ENCODE measurements at regions not wholly inside any gene's neighbourhood (a gene's known extent, or its start where the extent isn't known, plus 50 kb on each side); places are given as distances from the start of the nearest gene placed in this dataset.
"Not testable (repeated sequence)": the region's sequence is repeated elsewhere in the genome, so short reads cannot be mapped to it uniquely, and the experiment has no call there.

DNA sequence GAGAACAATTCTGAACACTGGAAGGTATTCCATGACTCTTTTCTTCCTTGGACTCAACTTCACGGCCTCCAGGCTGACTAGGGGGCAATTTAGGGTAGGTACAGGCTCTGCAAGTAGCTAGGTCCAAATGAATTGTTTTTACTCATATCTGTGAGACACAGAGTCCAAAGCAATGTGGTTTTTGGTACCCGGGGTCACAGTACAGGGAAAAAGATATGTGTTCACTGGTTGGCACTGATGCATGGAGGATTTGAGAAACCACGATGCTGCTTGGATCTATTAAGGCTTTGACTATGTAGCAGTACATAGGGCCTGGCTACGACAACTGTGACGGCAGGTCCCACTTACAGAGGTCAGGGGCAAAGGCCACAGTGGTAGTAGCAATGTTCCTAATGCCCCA, 200.6 kb downstream of the DUSP10 start:
- DNase-seq, result no peak

DNA sequence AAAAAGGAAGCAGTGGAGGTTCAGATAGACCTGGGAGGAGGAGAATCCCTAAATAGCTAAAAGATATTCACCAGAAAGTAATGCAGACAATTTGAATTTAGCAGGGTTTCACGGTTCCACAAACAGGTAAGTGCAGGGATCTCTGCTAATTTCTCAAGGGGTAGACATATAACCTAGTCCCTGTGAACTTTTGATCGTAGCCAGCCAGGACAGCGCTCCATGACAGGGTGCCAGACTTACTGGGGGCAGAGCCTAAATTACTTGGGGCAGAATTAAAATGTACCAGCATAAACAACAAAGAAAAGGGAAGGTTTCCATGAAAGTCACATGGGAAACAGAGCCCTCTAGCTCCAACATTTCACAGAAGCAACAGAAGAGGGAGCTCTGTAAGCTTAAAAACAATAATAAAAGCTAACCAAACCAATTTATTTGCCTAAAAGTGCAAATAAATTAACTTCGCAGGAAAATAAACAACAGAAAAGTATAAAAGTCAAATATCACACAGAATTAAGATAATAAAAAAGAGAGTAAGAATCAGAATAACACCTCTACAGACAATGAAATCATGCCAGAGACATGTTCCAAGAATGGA, 198.3 kb downstream of the DUSP10 start:
- DNase-seq, result peak; percentile 50

DNA sequence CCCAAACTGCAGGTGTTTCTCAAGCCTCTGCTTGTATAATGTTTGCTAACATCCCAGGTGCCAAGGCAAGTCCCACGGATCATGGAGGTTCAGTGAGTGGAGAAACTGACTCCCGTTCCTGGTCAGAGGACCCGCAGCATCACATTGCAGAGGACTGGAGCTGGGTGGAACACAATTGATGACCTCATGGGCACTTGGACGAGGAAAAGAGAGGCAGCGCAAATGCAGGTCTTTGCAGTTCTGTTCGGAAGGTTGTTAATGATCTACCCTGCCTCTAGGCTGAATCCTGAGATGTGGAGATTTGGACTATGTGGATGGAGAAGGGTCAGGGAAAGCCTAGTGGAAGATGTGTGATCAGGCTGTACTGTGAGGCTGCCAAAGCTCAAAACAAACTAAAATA, 192.9 kb downstream of the DUSP10 start:
- DNase-seq, result no peak

DNA sequence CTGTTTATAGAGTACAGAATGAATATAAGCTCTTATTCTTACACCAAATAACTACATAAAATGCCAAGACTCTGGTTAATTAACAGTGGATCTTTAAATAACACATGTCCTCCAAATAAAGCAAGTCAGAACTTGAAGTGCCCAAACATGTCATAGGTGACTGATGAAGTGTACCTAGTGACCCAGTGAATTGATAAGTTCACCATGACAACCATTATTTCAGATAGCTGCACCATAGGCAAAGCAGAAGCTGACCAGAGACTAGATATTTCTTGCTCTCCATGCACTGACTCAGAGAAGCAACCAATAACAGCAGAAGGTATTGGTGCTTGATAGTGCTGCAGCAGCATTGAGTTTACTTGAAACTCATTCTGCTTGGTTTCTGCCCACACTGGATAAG, 192.1 kb downstream of the DUSP10 start:
- DNase-seq, result no peak

DNA sequence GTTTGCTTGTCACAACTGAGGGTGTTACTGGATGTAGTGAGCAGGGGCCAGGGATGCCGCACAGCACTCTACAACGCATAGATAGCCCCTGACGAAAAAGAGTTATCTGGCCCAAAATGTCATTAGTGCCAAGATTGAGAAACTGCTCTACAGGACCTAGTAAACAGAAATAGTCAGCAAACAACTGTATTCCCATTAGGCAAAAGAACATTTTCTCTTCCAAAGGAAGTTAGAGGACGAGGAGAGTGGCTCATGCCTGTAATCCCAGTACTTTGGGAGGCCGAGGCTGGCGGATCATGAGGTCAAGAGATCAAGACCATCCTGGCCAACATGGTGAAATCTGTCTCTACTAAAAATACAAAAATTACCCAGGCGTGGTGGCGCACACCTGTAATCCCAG, 189.1 kb downstream of the DUSP10 start:
- not testable (repeated sequence) for DNase-seq

DNA sequence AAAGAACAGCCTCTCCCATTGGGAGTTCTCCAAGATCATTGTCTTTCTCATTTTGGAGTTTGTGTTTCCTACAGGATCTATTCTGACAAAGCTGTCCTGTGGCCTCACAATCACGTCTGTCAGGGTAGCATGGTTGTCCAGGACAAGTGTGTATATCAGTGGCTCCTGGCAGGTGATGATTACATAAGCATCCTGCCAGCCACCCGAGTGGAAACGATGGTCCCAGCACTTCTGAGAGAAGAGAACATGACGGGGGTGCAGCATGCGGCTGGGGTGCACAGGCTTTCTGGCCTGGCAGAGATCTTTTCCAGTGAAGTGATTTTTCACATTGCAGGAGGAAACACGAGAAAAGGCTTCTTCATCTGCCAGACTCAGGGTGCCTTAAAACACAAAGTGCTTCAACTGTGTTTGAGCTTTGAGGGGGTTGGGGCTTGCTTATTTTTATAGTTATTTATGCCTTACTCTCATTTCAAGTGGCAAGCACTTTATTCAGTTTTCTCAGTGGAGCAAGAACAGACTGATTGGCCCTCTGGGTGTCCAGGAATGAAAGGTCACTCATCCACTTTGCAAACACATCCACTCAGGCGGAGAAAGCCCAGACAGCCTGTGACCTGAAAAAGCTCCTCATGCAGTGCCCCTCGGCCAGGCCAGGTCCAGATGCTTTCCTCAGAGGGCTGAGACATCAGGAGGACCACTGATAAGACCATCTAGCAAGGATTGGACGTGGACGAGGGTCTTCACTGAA, 186.0 kb downstream of the DUSP10 start:
- DNase-seq, result no peak

DNA sequence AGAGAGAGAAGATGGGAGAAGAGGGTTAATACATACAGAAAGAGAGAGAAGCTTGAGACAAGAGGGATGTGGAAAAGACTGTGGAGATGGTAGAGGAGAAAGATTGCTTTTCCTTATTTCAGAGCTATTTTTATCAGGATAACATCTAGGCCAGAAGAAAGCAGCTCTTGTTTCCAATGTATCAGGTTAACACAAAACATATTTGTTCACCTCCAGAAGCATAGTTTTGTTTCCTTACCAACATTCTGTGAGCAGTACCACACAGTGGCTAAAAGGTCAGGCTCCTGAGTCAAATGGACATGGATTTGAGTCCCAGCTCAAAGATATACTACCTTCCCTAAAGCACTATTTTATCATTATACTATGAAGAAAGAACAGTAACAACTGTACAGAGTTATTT, 185.5 kb downstream of the DUSP10 start:
- DNase-seq, result no peak

DNA sequence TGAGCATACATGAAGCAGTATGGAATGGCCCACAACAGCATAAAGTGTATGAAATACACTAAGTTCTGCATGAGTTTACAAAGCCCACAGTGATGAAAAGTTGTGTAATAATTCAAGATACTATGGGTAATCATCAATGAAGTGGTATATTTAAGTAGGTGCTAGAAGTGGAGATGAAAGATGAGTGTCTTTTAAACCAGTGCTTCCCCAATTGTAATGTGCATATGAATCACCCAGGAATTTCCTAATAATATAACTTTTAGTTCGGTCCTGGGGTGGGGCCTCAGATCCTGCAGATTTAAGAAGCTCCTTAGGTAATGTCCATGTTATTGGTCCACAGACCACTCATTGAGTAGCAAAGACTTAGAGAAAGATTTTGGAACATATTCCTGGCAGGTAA, 184.9 kb downstream of the DUSP10 start:
- DNase-seq, result peak; percentile 44

DNA sequence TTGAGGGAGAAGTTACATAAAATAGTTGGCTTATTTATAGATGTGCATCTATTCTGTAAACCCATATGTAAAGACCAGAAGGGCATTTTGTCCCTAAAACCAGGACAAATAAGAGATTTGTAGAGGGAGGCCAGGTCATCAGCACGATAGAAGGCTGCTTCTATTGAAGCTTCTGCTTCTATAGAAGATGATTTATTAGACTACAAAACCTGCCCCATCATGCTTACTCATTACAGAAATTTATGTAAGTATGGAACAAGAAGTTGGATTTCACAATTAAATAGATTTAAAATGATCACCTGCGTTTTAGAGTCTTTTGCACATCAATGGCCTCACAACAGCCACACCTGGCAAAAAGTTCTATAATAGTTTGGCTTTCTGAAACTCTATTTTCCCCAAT, 183.5 kb downstream of the DUSP10 start:
- no peak for DNase-seq

DNA sequence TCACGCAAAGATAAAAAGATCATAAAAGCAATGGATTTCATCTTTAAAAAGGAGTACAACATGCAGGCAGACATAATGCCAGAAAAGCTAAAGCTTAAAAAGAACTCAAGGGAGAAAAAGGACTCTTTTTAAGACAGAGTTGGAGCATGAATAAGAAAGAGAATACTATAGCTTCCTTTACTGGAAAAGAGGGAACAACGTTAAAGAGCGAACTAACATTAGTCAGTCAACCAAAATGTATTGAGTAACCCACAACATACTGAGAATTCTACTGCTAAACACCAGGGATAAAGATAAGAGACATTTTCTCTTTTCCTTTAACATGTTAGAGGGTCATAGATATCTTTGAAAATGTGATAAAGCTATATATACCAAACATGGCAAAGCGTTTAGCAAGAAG, 182.0 kb downstream of the DUSP10 start:
- peak; percentile 48 for DNase-seq

DNA sequence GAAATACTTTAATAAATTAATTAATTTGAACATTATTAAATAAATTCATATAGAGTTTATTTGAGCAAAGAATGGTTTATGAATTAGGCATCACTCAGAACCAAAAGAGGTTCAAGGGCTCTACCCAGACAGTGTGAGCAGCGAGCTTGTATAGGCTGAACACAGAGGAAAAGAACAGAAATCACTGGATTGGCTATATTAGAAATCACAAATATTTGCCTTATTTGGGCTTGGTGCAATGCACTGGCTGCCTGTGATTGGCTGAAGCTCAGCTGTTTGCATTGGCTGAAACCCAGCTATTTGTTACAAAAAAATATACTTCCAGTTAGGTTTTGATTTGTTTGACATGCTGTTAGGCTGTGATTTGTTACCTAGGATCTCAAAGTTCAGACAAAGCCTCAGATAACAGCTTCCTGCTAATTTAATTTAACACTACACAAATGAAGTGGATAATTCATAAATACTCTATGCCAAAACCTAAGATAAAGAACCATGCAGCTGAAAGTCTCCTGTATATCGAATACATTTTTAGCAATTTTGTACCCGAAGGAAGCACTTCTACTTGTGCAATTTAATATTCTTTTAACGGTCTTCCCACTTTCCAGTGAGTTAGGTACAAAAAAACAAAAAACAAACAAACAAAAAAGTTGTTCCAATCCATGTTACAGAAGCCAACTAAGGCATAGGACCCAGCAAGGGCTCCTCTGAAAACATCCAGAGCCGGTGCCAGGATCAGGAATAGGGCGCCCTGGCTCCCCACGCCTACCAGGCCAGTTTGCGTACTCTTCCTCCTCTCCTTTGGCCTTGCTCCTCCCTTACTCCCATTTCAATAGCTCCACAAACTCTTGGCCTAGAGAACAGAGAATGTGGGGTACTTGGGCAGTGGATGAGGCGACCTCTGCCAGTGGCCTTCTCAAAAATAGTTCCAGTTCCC, 179.1 kb downstream of the DUSP10 start:
- DNase-seq, result no peak

DNA sequence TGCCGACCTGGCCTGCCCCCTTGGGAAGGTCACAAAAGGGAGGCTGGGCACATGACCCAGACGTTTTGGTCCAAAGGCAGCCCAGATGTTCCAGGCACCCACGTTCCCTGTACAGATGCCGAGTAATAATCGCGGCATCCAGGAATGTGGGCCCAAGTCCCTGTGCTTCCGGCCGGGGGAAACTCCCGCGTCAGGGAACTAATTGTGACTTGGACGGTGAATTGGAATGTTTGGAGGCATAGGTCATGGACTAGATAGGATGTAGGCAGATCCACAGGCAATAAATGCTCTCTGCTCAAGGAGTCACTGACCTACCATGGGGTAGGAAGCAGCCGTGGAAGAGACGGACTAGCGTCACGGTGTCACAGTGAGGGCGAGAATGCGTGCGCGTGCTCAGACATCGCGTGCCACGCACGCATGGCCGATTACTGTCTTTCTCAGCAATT, 178.4 kb downstream of the DUSP10 start:
- DNase-seq, result no peak

DNA sequence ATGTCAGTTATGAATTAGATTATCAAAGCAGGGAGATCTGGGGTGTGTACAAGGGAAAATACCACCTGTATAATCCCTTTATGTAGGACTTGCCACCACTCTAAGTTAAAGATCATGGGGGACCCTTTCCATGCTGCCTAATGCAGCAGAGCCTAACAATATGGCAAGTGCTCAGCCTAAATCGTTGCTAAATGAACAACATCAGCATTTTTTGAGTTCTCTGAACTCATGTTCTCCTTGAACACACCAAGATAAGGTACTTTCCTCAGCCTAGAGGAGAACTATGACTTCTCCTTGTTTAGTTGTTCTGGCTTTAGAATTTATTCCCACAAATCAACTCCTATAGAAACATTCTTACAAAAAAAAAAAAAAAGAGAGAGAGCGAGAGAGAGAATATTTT, 177.0 kb downstream of the DUSP10 start:
- no peak for DNase-seq

DNA sequence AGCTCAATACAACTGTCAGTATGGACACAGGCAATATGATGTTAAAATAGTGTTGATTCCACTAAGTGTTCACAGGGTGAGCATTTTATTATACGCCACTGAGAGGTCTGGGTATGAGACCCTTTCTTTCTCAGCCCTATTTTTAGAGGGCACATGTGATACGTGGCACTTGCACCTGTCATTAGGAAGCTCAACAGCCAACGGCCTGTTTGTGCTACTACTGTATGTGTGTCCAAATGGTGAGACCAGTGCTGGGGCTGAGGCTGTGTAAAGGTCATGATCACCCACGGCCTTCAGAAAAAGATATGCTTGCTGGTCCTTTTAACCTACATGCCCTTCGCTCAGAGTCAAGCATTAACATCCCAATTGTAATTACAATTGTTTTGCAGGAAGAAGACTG, 176.2 kb downstream of the DUSP10 start:
- no peak for DNase-seq

DNA sequence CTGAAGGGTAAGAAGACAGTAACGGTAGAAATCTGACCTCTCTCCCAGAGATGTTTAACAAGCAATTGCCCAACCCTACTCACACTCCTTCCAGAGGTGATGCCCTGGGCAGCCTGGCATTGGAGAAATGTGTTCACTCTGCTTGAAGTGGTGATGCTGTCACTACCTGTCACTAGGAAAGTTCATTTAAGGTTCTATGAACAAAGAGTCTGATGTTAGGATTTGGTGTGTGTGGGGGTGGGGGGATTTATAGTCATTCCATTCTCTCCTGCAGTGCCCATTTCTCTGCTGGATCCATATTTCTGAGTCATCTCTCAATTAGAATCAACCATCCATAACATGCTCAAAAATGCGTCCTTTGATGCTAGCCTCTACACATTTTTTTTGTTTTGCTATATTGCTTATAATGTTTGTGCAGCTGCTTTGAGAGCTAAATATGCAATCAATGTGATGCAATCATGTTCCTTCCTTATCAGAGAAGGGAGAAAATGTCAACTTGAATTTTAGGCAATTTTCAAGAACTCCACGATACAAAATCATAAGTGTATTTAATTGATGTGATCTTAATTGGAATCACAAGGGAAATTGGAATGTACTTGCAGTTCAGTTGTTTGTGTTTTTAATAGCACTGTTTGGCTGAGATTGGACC, 173.9 kb downstream of the DUSP10 start:
- DNase-seq, result peak; percentile 16

DNA sequence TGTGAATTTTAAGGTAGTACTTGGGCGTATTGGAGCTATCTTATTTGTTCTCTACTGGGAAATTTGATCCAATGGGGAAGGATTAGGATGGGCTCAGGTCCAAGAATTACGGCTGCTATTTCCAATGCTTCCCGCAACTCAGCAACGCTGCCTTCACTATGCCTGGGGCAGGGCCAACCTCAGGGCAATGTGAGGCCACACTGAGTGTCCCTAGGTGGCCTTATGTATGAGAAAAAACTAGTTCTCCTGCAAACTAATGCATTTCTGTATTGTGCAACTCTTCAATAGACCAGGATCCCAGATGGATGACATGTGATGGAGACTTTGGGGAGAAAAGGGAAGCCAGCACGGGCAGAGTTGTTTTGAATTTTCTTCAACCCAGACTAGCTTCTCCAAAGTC, 168.1 kb downstream of the DUSP10 start:
- DNase-seq, result no peak

DNA sequence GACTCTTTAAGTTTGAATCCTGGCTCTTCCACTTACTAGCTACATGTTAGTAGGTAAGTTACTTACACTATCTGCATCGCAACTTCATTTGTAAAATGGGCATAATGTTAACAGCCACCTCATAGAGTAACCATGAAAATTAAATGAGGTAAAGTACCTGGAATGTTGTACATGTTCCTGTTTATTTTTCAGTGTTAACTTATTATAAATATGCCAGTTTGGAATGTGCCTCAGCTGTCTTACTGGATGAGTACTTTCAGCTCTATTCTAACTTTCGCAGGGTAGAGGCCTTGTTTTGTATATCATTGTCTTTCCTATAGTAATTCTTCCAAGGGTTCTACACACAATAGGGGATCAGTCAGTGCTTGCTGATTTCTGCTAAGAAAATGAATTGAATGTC, 167.4 kb downstream of the DUSP10 start:
- DNase-seq, result no peak

DNA sequence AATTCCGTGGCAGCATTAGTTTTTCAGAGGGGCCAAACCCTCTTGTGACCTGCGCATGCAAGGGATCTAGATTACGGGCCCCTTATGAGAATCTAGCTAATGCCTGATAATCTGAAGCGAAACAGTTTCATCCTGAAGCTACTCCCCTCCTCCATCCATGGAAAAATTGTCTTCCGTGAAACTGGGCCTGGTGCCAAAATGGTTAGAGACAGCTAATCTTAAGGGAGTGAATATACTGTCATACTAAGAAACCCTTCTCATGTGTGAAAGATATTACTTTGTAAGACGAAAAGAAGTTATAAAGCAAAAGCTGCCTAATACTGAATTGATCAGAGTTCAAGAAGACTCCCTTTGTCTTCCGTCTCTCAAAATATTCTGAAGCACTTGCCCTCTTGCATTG, 166.3 kb downstream of the DUSP10 start:
- no peak for DNase-seq

DNA sequence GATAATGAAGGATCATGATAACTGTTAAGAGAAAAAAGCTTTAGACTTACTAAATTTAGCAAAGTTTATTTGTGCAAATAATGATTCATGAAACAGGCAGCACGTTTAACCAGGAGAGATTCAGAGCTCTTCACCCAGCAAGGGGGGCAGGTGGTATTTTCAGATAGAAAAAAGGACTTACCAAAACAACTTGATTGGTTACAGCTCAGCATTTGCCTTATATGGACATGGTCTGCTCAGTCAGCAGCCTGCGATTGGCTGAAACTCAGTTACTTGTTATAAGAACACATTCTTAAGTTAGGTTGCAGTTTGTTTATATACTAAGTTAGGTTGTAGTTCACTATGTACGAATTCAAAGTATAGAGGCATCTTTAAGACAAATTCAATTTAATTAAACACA, 165.6 kb downstream of the DUSP10 start:
- DNase-seq, result no peak

DNA sequence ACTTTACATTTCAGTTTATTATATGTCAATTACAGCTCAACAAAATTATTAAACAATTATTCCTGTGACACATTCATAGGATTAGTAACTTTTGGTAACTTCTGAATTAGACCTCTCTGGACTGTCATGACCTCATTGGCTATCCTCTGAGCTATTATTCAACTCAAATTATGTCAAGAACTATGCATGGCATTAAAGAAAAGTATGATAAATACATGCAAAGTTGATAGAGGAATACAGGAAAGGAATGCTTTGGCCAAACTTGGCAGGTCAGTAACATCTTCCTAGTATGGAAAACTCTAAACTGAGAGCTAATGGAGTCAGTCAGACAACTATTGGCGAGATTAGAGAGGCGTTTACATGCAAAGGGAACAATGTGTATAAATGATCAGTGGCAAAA, 158.4 kb downstream of the DUSP10 start:
- no peak for DNase-seq

DNA sequence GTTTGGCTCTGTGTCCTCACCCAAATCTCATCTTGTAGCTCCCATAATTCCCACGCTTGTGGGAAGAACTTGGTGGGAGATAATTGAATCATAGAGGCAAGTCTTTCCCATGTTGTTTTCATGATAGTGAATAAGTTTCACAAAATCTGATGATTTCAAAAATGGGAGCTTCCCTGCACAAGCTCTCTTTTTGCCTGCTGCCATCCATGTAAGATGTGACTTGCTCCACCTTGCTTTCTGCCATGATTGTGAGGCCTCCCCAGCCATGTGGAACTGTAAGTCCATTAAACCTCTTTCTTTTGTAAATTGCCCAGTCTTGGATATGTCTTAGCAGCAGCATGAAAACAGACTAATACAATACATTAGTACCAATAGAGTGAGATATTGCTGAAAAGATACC, 154.9 kb downstream of the DUSP10 start:
- not testable (repeated sequence) for DNase-seq

DNA sequence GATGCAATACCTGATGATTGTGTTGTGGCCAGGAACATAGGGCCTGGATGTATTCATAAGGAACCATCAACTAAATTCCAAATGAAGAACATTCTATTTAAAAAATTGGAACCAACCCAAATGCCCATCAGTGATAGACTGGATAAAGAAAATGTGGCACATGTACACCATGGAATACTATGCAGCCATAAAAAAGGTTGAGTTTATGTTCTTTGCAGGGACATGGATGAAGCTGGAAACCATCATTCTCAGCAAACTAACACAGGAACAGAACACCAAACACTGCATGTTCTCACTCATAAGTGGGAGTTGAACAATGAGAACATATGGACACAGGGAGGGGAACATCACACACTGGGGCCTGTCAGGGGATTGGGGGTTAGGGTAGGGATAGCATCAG, 150.6 kb downstream of the DUSP10 start:
- DNase-seq, result not testable (repeated sequence)

DNA sequence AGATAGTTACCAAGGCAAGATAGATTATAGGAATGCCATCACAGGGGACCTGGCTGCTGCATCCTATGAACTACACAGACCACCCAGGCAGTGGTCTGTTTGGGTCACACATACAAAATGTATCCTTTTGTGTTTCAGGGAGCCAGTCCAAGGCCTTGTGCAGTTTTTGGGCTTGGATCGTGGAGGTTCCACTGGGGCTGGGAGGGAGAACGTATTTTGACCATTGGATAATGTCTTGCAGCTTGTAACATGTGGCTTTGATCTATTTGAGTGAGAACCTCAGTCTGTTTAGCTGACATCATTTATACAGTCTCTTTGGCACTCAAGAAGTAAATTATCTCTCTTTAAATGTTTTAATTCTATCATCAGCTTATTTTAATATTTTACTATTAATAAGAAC, 147.3 kb downstream of the DUSP10 start:
- DNase-seq, result no peak
